ENCODE measurements at regions not wholly inside any gene's neighbourhood (a gene's known extent, or its start where the extent isn't known, plus 50 kb on each side); places are given as distances from the start of the nearest gene placed in this dataset.

DNA sequence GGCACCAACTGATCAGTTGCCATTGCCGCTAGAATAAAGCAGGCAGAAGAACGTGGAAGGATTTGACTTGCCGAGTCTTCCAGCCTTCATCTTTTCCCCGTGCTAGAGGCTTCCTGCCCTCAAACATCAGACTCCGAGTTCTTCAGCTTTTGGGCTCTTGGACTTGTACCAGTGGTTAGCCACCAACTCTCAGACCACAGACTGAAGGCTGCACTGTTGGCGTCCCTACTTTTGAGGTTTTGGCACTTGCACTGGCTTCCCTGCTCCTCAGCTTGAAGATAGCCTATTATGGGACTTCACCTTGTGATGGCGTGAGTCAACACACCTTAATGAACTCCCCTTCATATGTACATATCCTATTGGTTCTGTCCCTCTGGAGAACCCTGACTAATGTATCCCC lies 57.3 kb upstream of the KCND2 start:
- Histone ChIP-seq H3K27me3 (replicated peaks; ENCODE audit: control insufficient read depth, insufficient read depth, low read length) (no peaks in the 10 kb centered on the region), H3K4me3 (replicated peaks; ENCODE audit: low read depth, low read length) (no peak overlapping the region), H3K36me3 (ENCODE audit: control insufficient read depth, insufficient read depth, low read length) (no peaks in the 10 kb centered on the region)
- TF ChIP-seq, protein P1, sequence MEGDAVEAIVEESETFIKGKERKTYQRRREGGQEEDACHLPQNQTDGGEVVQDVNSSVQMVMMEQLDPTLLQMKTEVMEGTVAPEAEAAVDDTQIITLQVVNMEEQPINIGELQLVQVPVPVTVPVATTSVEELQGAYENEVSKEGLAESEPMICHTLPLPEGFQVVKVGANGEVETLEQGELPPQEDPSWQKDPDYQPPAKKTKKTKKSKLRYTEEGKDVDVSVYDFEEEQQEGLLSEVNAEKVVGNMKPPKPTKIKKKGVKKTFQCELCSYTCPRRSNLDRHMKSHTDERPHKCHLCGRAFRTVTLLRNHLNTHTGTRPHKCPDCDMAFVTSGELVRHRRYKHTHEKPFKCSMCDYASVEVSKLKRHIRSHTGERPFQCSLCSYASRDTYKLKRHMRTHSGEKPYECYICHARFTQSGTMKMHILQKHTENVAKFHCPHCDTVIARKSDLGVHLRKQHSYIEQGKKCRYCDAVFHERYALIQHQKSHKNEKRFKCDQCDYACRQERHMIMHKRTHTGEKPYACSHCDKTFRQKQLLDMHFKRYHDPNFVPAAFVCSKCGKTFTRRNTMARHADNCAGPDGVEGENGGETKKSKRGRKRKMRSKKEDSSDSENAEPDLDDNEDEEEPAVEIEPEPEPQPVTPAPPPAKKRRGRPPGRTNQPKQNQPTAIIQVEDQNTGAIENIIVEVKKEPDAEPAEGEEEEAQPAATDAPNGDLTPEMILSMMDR (IDR thresholded peaks at IDR 0.05; ENCODE audit: insufficient read depth, low read length, poor library complexity, severe bottlenecking), result no peak
- DNase-seq (ENCODE audit: extremely low read depth, insufficient read length), result no peak

DNA sequence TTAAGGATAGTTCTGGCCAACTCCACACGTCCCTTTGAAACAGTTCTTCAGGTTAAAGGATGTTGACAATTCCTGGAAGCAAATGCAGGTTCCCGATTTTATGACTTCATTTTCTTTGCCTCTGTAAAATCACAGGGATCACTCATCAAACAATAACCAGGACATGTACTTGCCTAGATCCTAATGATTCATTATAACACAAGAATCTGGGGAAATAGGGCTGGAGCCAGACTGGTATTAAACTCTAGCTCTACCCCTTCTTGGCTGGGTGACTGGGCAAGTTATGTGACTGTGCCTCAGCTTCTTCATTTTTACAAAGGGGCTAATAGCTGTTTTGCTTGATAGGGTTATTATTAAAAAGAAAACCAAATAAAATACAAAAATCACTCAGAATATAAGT lies 56.0 kb upstream of the KCND2 start:
- H3K27me3 ChIP-seq (replicated peaks; ENCODE audit: control insufficient read depth, insufficient read depth, low read length), result no peaks in the 10 kb centered on the region
- TF ChIP-seq, protein P1 (IDR thresholded peaks at IDR 0.05; ENCODE audit: insufficient read depth, low read length, poor library complexity, severe bottlenecking), result no peak
- no peaks in the 10 kb centered on the region for H3K36me3 ChIP-seq (ENCODE audit: control insufficient read depth, insufficient read depth, low read length)
- no peak for DNase-seq (ENCODE audit: extremely low read depth, insufficient read length)
- no peak overlapping the region for H3K4me3 ChIP-seq (replicated peaks; ENCODE audit: low read depth, low read length)

DNA sequence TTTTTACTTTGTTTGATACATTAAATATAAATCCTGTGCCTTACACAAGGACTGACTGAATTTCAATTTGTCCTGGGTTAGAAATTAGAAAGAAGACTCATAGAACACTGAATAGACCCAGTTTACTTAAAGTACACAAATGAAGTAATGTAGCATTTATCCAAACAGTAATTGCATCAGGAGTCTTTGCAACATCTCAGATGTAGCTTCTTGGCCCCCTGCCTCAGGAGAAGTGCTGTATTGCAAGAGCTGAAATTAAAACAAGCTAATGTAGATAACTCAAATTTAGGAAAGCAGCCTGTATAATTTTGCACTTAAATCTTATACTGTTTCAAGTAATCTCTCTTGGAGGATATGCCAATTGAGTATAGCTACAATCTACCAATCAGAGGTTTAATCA lies 54.3 kb upstream of the KCND2 start:
- DNase-seq (ENCODE audit: extremely low read depth, insufficient read length), result no peak
- Histone ChIP-seq H3K27me3 (replicated peaks; ENCODE audit: control insufficient read depth, insufficient read depth, low read length) (no peaks in the 10 kb centered on the region), H3K4me3 (replicated peaks; ENCODE audit: low read depth, low read length) (no peak overlapping the region), H3K36me3 (ENCODE audit: control insufficient read depth, insufficient read depth, low read length) (no peaks in the 10 kb centered on the region)
- TF ChIP-seq, protein P1 (IDR thresholded peaks at IDR 0.05; ENCODE audit: insufficient read depth, low read length, poor library complexity, severe bottlenecking), result no peak

DNA sequence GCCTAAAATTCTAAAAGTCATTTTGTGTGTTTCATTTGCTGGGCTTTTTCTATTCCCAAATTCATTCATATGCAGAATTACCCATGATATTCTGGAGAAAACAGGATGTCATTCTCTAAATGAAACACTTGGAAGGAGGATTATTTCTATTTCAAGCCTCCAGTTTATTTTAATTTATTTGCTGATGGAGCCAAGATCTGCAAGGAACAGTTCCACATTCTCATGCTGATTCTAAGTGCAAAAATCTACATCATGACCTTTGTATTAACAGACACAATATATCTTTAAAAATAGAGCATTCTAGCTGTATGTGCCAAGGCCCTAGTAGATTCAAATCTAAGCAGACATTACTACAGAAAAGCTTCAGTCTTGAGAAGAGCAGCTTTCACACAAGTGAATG lies 51.3 kb upstream of the KCND2 start:
- no peak overlapping the region for H3K4me3 ChIP-seq (replicated peaks; ENCODE audit: low read depth, low read length)
- H3K36me3 ChIP-seq (ENCODE audit: control insufficient read depth, insufficient read depth, low read length), result no peaks in the 10 kb centered on the region
- TF ChIP-seq, protein P1 (IDR thresholded peaks at IDR 0.05; ENCODE audit: insufficient read depth, low read length, poor library complexity, severe bottlenecking), result no peak
- no peaks in the 10 kb centered on the region for H3K27me3 ChIP-seq (replicated peaks; ENCODE audit: control insufficient read depth, insufficient read depth, low read length)
- DNase-seq (ENCODE audit: extremely low read depth, insufficient read length), result no peak
